GM18861 (cell line): ENCODE measurements at regions not wholly inside any gene's neighbourhood (a gene's known extent, or its start where the extent isn't known, plus 50 kb on each side); places are given as distances from the start of the nearest gene placed in this dataset.

Experiments
- ATAC-seq: cut with Tn5 transposase; IDR thresholded peaks from one replicate; pipeline ENCODE4 v1.9.1; 2021; ENCODE audit not compliant: unreplicated experiment

GRCh38 chr6:74650668-74651067 lies 555.2 kb downstream of the COL12A1 start:
- no peak for ATAC-seq

GRCh38 chr6:74646461-74646860 lies 559.4 kb downstream of the COL12A1 start:
- no peak for ATAC-seq

DNA sequence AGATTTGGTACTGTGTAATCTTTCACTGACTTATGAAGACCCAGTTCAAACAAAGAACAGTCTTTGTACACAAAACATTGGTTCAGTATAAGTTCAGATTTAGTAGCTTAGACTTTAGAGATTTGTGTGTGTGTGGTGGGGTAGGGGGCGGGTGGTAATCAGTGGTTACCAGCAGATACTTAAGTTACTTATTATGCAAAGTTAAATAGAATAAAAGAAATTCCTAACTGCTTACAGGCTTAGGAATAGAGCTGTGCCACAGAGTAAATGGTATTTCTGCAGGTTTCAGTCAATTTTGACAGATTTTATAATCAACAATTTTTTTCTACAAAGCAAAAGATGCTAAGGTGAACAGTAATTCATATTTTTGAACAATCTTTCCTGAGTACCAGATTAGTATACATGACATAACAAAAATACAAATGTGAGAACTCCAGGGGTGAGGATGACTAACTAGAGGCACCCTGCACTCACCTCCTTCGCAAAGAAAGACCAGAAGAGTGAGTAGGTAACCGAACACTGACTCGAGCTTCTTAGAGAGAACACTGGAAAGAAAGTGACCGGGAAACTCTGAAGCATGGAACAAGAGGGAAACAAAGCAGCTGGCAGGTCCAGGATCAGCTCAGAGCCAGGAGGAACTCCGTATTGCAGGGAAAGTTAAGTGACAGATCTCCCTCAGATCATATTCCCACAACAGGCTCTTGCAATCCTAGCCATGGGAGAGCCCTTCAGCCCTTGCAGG lies 560.6 kb downstream of the COL12A1 start:
- no peak for ATAC-seq

DNA sequence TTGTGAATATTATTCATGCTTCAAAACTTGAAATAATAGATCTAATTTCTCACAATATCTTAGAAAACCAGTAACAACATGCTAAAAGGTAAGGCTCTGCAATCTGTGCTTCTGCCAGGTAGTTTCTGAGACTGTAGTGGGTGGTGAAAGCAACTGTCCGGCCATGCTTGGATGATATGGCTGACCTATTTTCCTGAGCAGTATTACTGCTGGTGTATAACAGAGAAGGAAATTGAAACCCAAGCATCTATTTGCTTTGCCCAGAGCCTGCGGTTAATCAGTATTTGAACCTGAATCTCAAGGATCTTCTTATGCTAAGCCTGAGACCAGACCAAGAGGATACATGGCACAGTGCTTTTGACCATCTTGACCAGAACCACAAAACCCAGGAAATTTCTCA lies 563.8 kb downstream of the COL12A1 start:
- no peak for ATAC-seq

DNA sequence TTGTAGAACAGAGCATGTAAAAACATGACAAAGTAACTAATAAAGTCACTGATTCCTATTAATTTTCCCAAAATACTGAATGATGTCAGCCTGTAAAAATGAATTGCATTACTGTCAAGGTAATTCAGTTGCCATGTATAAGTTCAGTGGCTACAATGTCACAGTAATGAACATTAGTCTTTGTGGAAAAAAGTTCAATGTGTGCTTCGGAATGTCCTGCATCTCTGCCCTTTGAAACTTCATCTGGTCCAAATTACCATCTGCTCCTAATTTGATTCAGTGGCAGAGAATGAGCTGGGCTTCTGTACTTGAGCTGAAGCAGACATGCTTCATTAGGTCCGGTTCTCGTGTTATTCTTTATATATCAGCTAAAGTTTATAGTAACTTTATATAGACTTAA lies 567.4 kb downstream of the COL12A1 start:
- ATAC-seq, result no peak

DNA sequence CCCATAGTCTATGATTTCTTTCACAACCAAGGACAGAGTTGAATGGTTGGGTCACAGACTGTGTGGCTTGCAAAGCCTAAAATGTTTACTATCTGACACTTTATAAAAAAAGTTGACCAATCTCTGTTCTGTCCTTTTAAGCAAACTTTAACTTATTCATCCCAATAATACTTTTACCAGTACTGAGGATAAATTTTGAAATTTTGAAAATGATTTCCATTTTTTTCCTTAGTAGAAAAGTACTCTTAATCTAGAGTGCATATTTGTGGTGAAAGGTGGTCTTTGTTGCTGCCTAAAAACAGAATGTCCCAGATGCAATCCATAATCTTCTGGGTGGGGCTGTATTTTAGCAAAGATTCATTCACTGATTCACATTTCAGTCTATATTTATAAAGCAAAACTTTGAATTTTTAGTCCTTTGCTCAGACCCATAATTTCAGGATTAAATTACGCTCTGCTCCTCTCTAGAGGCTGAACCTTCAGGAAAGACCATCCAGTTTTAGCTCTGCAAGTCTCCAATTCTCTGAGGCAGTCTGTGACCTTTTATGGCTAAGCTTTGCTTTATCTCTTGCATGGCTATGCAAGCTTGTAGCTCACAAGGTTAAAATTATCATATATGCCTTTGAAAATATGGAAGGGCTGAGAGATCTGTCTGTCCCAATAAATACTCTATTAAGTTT lies 573.5 kb downstream of the COL12A1 start:
- ATAC-seq, result no peak

DNA sequence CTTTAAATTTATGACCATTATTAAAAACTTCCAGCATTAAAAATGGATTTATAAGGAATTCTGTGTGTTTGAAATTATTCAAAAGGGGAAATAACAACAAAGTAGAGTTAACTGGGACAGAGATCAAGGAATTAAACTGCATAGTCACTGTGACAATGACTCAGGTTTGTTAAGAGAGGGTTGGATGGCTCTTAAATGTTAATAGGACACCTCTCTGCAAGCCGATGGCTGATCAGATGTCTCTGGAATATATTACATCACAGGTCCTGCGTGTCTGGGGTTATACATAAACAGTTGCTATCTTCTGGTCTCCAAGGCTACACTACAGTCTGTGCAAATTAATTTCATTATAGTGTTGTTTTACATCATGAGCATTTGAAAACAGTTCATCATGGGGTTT lies 574.3 kb downstream of the COL12A1 start:
- ATAC-seq, result no peak

DNA sequence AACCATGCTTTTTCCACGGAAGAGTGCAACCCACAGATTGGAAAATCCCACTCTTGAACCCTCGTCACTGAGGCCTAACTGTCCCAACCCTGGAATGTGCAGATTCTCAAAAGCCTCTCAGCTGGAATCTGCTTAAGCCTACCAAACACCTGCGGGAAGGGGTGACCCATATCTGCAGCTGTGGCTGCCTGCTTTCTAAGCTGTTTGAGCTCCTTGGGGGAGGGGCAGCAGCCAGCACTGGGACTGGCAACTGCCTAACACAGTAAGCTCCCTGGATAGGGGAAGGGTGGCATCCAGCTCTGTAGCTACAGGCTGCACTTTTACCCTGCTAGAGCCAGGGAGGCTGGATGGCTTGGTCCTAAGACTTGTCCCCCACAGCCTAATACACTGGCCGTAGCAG lies 579.6 kb downstream of the COL12A1 start:
- no peak for ATAC-seq

DNA sequence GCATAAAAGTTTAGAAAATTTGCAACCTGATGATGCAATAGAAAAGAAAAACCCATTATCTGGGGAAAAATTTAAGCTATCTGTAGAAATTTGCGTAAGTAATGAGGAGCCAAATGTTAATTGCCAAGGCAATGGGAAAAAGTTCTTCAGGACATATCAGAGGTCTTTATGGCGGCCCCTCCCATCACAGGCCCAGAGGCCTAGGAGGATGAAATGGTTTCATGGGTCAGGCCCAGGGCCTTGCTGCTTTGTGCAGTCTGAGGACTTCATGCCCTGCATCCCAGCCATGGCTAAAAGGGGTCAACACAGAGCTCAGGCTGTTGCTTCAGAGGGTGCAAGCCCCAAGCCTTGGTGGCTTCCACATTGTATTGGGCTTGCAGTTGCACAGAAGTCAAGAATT lies 582.8 kb downstream of the COL12A1 start:
- ATAC-seq, result no peak

DNA sequence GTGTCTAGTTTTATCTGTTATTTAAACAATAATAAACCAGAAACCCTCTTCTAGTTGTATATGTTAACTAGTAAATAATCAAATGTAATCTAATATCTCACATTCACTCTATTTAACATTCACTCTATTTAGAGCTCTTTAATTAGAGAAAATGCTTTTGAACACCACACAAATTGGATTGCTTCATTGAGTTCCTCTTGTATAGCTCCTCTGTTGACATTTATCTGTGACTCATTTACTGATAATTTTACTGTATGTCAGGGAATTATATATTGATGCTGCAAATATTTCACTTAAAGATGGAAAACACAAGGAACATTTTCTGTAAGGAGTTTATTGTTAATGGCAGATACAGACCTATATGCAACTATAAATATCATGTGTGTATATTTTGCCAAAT lies 594.6 kb downstream of the COL12A1 start:
- no peak for ATAC-seq

DNA sequence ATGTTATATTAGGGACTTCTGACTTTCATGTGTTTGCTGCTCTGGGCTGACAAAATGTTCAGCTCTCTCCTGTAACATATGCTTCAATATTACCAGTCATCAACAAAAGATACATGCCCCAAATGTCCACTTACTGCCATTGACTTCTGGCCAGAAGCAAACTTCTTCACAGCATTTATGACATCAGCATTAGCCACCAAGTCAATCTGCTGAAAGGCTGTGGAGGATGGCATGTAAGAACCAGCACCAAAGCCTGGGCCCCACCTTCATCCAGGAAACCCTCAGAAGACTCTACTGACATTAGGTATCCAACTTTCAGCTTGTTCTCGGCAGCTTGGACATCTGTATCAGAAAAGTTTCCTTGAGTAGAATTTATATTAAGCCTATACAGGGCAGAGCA lies 595.5 kb downstream of the COL12A1 start:
- ATAC-seq, result no peak

GRCh38 chr6:74609871-74610270 lies 596.0 kb downstream of the COL12A1 start:
- ATAC-seq, result no peak

DNA sequence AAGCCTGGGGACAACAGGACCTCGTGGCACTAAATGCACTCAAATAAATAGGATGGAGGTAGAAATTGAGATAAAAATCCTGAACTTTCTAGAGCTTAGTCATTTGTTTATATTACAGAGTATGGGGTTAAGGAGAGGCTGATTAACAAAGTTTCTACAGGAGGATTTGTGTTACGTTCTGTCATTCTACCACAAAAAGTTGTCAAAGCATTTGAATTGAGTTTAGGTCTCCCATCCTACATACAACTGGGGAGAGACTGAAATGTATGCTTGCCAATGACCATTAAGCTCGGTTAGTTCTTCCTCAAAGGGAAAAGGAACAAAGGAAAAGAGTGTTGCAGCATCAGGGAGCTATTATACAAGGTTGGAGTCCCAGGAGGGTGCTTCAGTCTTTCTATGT lies 597.9 kb downstream of the COL12A1 start:
- ATAC-seq, result no peak

DNA sequence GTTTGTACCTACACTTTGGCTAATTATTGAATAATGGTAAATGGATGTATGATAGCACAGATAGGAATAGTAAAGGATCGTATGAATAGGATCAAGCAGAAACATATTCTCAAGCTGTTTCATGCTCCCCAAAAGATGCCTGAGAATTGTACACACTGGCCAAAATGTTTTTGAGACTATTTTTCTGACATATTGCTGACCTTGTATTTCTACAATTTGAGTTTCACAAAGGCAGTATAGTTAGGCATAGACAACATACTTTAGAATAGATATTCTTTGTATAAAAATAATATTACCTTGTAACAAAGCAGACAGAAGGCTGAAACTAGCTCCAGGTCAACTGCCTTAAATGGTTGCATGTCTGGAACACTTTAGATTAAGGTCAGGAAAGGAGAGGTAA lies 598.4 kb downstream of the COL12A1 start:
- ATAC-seq, result no peak

- no peak for ATAC-seq
Measured at GRCh38 chr6:74606582-74607071, 599.2 kb downstream of the COL12A1 start.

- no peak for ATAC-seq
Measured at GRCh38 chr6:74605922-74606581, 599.8 kb downstream of the COL12A1 start.

- ATAC-seq, result no peak
Measured at GRCh38 chr6:74604279-74604678, 601.6 kb downstream of the COL12A1 start.

- ATAC-seq, result no peak
Measured at GRCh38 chr6:74603322-74604076, 602.4 kb downstream of the COL12A1 start.

DNA sequence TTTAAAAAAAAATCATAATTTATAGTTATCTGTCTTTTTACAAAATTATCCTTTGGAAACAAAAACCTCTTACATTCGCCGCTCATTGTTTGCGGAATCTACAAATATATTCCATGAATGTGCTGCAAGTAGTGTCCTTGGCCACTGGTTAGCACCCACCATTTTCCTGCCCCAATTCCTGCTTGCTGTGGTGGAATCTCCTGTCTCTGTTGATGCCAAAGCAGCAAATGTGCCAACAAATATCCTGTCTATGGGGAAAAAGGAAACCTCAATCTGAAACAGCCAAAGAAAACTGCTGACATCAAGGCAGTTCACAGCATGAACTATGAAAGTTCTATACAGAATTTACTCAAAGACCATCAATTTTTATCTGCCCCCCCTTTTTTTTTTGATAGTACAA lies 603.6 kb downstream of the COL12A1 start:
- ATAC-seq, result no peak

GRCh38 chr6:74598462-74599393 lies 607.1 kb downstream of the COL12A1 start:
- peak; percentile 92 for ATAC-seq
